WTC11 (cell line): ENCODE measurements at regions not wholly inside any gene's neighbourhood (a gene's known extent, or its start where the extent isn't known, plus 50 kb on each side); places are given as distances from the start of the nearest gene placed in this dataset.

Experiments
- ATAC-seq: fragments of 200-7000 bp; cut with Tn5 transposase; 2 replicates; pipeline ENCODE4 v1.10.0; 2021; ENCODE audit warnings: mild to moderate bottlenecking, moderate library complexity
- CTCF ChIA-PET: fragments of 300-600 bp; sonication (Branson Sonifier 250); formaldehyde crosslinking; loops from one replicate; lab custom pipeline; 2021; ENCODE audit warnings: antibody characterized with exemption; lab: Charles Lee
- POLR2A ChIA-PET: fragments of 350-600 bp; sonication (Branson Sonifier 250); formaldehyde crosslinking; loops from one replicate; lab custom pipeline; 2021; ENCODE audit warnings: antibody characterized with exemption; lab: Charles Lee
- DNase-seq: peaks from one replicate; pipeline ENCODE4 v3.0.0; 2021; ENCODE audit warnings: low spot score
- H3K27ac Mint-ChIP-seq: 2 replicates; pipeline ENCODE4 v1.8.0; 2021; ENCODE audit warnings: mixed read lengths
- H3K27me3 Mint-ChIP-seq: 2 replicates; pipeline ENCODE4 v1.8.0; 2021; ENCODE audit warnings: low read depth, mild to moderate bottlenecking, moderate library complexity, mixed read lengths
- H3K36me3 Mint-ChIP-seq: 2 replicates; pipeline ENCODE4 v1.8.0; 2021; ENCODE audit warnings: mixed read lengths
- H3K4me1 Mint-ChIP-seq: 2 replicates; pipeline ENCODE4 v1.8.0; 2022; ENCODE audit warnings: mixed read lengths
- H3K4me3 Mint-ChIP-seq: 2 replicates; pipeline ENCODE4 v1.8.0; 2021; ENCODE audit warnings: mild to moderate bottlenecking, moderate library complexity, mixed read lengths
- H3K9me3 Mint-ChIP-seq: 2 replicates; pipeline ENCODE4 v1.8.0; 2021; ENCODE audit warnings: mixed read lengths
- ETV6 ChIP-seq: sonication (generic); formaldehyde crosslinking; IDR thresholded peaks from 2 replicates; pipeline ENCODE4 v1.8.1; 2022; ENCODE audit warnings: mild to moderate bottlenecking, missing genetic modification reagents
- FOXK1 ChIP-seq: sonication (generic); formaldehyde crosslinking; IDR thresholded peaks from 2 replicates; pipeline ENCODE4 v1.8.0; 2022; ENCODE audit warnings: mild to moderate bottlenecking, moderate library complexity, missing genetic modification reagents
- JAZF1 ChIP-seq: fragments of 250-450 bp; sonication (Bioruptor Pico); IDR thresholded peaks from 2 replicates; pipeline ENCODE4 v1.9.0; 2021; ENCODE audit warnings: moderate library complexity, mild to moderate bottlenecking, inconsistent platforms
- JUN ChIP-seq: sonication (generic); formaldehyde crosslinking; IDR thresholded peaks from 2 replicates; pipeline ENCODE4 v1.8.0; 2023; ENCODE audit warnings: mild to moderate bottlenecking, missing genetic modification reagents
- MYBL2 ChIP-seq: sonication (generic); formaldehyde crosslinking; IDR thresholded peaks from 2 replicates; pipeline ENCODE4 v1.8.1; 2023; ENCODE audit warnings: mild to moderate bottlenecking, moderate library complexity, missing genetic modification reagents
- RORB ChIP-seq: fragments of 250-450 bp; sonication (Bioruptor Pico); IDR thresholded peaks from 2 replicates; pipeline ENCODE4 v1.9.0; 2021; ENCODE audit warnings: mild to moderate bottlenecking
- SMAD3 ChIP-seq: sonication (generic); formaldehyde crosslinking; IDR thresholded peaks from 2 replicates; pipeline ENCODE4 v1.8.0; 2022; ENCODE audit warnings: missing genetic modification reagents, mild to moderate bottlenecking, borderline replicate concordance
- SP1 ChIP-seq: sonication (generic); formaldehyde crosslinking; conservative IDR thresholded peaks from 2 replicates; pipeline ENCODE4 v1.8.1; 2022; ENCODE audit warnings: missing genetic modification reagents
- ZNF671 ChIP-seq: fragments of 250-450 bp; sonication (Bioruptor Pico); IDR thresholded peaks from 2 replicates; pipeline ENCODE4 v1.8.0; 2021; ENCODE audit warnings: mild to moderate bottlenecking
- TF ChIP-seq, protein P1 (sequence below): fragments of 250-450 bp; sonication (Bioruptor Pico); conservative IDR thresholded peaks from 2 replicates; pipeline ENCODE4 v1.9.0; 2021; ENCODE audit warnings: mild to moderate bottlenecking
- TF ChIP-seq, protein P2 (sequence below): sonication (generic); formaldehyde crosslinking; IDR thresholded peaks from 2 replicates; pipeline ENCODE4 v1.8.0; 2023; ENCODE audit warnings: mild to moderate bottlenecking, missing genetic modification reagents
- TF ChIP-seq, protein P3 (sequence below): sonication (generic); formaldehyde crosslinking; IDR thresholded peaks from 2 replicates; pipeline ENCODE4 v1.8.1; 2023; ENCODE audit warnings: mild to moderate bottlenecking, missing genetic modification reagents, moderate library complexity
- TF ChIP-seq, protein P4 (sequence below): fragments of 250-450 bp; sonication (Bioruptor Pico); IDR thresholded peaks from 2 replicates; pipeline ENCODE4 v2.1.2; 2022; ENCODE audit warnings: mild to moderate bottlenecking, moderate library complexity
- TF ChIP-seq, protein P5 (sequence below): fragments of 250-450 bp; sonication (Bioruptor Pico); IDR thresholded peaks from 2 replicates; pipeline ENCODE4 v1.9.0; 2021; ENCODE audit warnings: mild to moderate bottlenecking

DNA sequence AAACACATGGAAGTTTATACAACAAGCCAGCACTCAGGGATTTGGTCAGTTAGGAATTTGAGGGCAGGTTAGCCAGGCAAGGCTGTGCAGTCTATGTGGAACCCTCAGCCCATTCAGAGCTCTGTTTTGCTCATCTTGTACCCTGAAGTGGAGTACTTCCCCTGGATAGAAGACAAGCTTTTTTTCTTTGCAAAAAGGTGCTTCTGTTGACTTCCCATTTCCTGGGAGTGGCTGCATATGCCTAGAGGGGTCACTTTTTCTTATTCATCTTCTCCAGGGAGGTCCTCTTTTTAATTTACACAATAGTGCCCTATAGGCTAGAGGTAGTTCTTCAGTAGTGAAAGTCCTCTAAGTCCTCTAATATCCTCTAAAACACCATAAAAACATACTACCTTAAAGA, 225.0 kb upstream of the P2RY1 start (continued):
- TF ChIP-seq, protein P1, sequence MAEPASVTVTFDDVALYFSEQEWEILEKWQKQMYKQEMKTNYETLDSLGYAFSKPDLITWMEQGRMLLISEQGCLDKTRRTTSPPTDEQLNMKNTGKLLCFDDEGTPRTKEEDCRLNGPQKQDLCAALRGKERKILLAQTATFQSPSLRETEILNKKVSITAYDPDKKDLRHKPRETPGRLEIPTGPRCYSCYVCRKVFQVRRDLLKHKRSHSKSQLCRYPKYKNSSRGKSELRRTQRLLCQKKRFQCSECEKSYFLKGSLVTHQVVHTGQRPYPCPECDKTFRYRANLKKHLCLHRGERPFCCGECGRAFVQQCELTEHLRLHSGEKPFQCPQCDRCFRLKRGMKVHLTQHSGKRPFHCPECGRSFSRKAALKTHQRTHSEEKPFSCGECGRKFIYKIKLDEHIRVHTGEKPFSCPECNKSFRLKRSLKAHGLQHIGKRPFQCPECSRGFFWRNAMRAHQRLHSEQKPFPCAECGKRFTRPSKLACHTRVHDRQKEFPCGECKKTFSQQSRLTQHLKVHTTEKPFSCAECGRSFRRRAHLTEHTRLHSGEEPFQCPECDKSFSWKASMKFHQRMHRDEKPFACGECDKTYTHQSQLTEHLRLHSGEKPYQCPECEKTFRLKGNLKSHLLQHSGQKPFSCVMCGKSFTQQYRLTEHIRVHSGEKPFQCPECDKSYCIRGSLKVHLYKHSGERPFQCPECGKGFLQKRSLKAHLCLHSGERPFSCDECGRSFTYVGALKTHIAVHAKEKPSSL (CRISPR knock-in tag), result no peak
- no peak for TF ChIP-seq ZNF671
- TF ChIP-seq SMAD3, result no peak
- TF ChIP-seq SP1 (CRISPR knock-in tag), result no peak
- TF ChIP-seq, protein P2, sequence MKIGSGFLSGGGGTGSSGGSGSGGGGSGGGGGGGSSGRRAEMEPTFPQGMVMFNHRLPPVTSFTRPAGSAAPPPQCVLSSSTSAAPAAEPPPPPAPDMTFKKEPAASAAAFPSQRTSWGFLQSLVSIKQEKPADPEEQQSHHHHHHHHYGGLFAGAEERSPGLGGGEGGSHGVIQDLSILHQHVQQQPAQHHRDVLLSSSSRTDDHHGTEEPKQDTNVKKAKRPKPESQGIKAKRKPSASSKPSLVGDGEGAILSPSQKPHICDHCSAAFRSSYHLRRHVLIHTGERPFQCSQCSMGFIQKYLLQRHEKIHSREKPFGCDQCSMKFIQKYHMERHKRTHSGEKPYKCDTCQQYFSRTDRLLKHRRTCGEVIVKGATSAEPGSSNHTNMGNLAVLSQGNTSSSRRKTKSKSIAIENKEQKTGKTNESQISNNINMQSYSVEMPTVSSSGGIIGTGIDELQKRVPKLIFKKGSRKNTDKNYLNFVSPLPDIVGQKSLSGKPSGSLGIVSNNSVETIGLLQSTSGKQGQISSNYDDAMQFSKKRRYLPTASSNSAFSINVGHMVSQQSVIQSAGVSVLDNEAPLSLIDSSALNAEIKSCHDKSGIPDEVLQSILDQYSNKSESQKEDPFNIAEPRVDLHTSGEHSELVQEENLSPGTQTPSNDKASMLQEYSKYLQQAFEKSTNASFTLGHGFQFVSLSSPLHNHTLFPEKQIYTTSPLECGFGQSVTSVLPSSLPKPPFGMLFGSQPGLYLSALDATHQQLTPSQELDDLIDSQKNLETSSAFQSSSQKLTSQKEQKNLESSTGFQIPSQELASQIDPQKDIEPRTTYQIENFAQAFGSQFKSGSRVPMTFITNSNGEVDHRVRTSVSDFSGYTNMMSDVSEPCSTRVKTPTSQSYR (CRISPR knock-in tag), result no peak

DNA sequence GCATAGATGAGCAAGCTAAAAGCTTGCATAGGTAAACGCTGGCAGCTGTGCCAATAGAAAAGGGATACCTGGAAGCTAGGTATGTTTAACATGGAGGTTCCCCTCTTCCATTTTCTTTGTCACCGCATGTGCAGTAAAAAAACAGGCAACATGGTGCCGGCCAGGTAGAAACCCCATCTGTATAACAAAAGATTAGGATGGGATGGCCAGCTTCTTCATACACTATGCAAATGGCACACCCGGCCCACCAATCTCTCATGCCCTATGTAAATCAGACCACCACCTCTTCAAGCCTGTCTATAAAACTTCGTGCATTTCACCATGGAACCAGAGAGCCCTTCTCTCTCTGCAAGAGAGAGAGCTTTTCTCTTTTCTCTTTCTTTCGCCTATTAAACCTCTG, 224.3 kb upstream of the P2RY1 start:
- Mint-ChIP-seq H3K9me3 (peaks cover 10% of the 10 kb centered on the region; the same call in 1 of the 2 replicates), H3K36me3 (peaks cover under 1% of the 10 kb centered on the region; the same call in 1 of the 2 replicates), H3K4me1 (peaks cover 53% of the 10 kb centered on the region), H3K27ac (peak overlapping the region; percentile 98), H3K4me3 (0 out of 2 replicates have a peak overlapping the region, but pooled peaks have one; percentile 12), H3K27me3 (no peaks in the 10 kb centered on the region)
- TF ChIP-seq, protein P3, sequence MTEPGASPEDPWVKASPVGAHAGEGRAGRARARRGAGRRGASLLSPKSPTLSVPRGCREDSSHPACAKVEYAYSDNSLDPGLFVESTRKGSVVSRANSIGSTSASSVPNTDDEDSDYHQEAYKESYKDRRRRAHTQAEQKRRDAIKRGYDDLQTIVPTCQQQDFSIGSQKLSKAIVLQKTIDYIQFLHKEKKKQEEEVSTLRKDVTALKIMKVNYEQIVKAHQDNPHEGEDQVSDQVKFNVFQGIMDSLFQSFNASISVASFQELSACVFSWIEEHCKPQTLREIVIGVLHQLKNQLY (CRISPR knock-in tag), result no peak
- TF ChIP-seq, protein P4, sequence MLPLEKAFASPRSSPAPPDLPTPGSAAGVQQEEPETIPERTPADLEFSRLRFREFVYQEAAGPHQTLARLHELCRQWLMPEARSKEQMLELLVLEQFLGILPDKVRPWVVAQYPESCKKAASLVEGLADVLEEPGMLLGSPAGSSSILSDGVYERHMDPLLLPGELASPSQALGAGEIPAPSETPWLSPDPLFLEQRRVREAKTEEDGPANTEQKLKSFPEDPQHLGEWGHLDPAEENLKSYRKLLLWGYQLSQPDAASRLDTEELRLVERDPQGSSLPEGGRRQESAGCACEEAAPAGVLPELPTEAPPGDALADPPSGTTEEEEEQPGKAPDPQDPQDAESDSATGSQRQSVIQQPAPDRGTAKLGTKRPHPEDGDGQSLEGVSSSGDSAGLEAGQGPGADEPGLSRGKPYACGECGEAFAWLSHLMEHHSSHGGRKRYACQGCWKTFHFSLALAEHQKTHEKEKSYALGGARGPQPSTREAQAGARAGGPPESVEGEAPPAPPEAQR (CRISPR knock-in tag), result 0 out of 2 replicates have a peak, but pooled peaks have one; percentile 15
- peak; percentile 23 for DNase-seq
- POLR2A ChIA-PET, result interaction anchor here (0.8 to 2.6 kb wide), 2 partner anchors 38 to 224 kb away, joined by 3 to 10 read pairs; partner anchors contain the start of gene P2RY1
- CTCF ChIA-PET, result interaction anchor here (1.3 kb wide), 1 partner anchor 86 kb away, joined by 4 read pairs; no protein-coding TSS in a partner anchor
- peak; percentile 82 for ATAC-seq

DNA sequence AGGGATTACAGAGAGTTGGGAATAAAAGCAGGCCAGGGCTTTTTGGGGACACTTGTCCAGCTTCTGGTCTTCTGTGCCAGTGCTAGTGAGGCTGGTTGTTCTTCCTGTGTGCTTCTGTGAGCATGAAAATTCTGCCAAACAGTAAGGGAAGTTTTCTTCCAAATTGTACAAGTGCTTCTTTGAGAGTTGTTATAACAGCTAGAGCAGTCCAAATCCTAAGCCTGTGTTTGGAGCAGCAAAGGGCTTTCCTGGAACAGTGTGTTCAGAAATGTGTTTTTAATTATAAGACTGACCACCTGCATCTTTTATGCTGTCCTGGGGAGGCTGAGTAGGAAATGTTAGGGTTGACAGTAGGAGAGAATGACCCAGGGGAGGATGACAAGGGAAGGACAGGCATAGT, 223.0 kb upstream of the P2RY1 start:
- ATAC-seq (no peak), DNase-seq (no peak)
- H3K4me1 Mint-ChIP-seq, result peaks cover 43% of the 10 kb centered on the region
- POLR2A ChIA-PET, result no interaction called here
- no peak overlapping the region for H3K4me3 Mint-ChIP-seq
- peaks cover 10% of the 10 kb centered on the region; the same call in 1 of the 2 replicates for H3K9me3 Mint-ChIP-seq
- no peaks in the 10 kb centered on the region for H3K36me3 Mint-ChIP-seq
- no peaks in the 10 kb centered on the region for H3K27me3 Mint-ChIP-seq
- H3K27ac Mint-ChIP-seq, result 0 out of 2 replicates have a peak overlapping the region, but pooled peaks have one; percentile 1
- CTCF ChIA-PET, result no interaction called here
- TF ChIP-seq FOXK1 (no peak), MYBL2 (CRISPR knock-in tag) (no peak), JUN (CRISPR knock-in tag) (no peak), RORB (CRISPR knock-in tag) (no peak), JAZF1 (CRISPR knock-in tag) (no peak)
- TF ChIP-seq, protein P3 (CRISPR knock-in tag), result no peak

DNA sequence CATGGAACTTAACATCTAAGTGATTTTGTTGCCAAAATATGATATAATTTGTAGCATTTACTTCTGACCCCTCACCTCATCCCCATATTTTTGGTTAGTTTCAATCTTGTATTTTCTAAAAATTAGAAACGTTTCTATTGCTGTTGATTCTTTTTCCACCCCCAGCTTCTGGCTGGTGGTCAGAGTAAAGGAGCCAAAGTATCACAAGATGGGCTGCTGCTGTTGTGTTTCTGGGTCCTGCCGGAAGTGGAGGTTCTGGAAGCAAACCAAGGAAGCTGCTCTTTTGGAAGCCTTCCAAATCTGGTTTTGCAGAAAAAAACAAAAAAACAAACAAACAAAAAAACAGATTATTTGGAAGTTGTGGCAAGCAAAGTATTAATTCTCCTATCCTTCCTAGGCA, 221.1 kb upstream of the P2RY1 start:
- peaks cover 11% of the 10 kb centered on the region for H3K9me3 Mint-ChIP-seq
- H3K4me3 Mint-ChIP-seq, result no peak overlapping the region
- peaks cover 33% of the 10 kb centered on the region for H3K4me1 Mint-ChIP-seq
- DNase-seq, result no peak
- CTCF ChIA-PET, result no interaction called here
- no peaks in the 10 kb centered on the region for H3K36me3 Mint-ChIP-seq
- no peaks in the 10 kb centered on the region for H3K27me3 Mint-ChIP-seq
- POLR2A ChIA-PET, result no interaction called here
- H3K27ac Mint-ChIP-seq, result no peak overlapping the region
- ATAC-seq, result no peak
- no peak for TF ChIP-seq ETV6 (CRISPR knock-in tag)
- TF ChIP-seq, protein P5, sequence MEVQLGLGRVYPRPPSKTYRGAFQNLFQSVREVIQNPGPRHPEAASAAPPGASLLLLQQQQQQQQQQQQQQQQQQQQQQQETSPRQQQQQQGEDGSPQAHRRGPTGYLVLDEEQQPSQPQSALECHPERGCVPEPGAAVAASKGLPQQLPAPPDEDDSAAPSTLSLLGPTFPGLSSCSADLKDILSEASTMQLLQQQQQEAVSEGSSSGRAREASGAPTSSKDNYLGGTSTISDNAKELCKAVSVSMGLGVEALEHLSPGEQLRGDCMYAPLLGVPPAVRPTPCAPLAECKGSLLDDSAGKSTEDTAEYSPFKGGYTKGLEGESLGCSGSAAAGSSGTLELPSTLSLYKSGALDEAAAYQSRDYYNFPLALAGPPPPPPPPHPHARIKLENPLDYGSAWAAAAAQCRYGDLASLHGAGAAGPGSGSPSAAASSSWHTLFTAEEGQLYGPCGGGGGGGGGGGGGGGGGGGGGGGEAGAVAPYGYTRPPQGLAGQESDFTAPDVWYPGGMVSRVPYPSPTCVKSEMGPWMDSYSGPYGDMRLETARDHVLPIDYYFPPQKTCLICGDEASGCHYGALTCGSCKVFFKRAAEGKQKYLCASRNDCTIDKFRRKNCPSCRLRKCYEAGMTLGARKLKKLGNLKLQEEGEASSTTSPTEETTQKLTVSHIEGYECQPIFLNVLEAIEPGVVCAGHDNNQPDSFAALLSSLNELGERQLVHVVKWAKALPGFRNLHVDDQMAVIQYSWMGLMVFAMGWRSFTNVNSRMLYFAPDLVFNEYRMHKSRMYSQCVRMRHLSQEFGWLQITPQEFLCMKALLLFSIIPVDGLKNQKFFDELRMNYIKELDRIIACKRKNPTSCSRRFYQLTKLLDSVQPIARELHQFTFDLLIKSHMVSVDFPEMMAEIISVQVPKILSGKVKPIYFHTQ (CRISPR knock-in tag), result no peak
